ENCODE measurements at regions not wholly inside any gene's neighbourhood (a gene's known extent, or its start where the extent isn't known, plus 50 kb on each side); places are given as distances from the start of the nearest gene placed in this dataset.

DNA sequence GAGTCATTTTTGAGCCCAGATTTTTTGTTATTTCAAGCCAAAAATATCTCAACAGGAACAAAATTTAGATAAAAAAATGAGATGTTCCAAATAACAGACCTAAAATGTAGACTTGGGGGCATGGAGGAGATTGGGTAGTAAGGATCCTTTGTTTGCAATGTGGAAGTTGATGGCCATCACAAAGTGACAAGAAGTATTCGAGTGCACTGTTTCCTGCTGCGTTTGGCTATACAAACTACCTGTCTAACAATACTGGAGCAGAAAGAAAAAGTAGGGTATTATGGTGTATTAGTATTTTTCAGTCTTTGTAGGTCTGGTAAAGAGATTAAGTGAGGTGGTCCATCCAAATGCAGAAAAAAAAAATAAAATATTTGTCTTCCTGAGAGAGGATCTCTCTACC lies 284.2 kb downstream of the C3orf38 start:
- ChIA-PET POLR2A (no interaction called here), CTCF (no interaction called here)
- H3K4me1 ChIP-seq (ENCODE audit: control insufficient read depth, insufficient read depth, low read length) = no peaks in the 10 kb centered on the region
- H3K9me3 ChIP-seq (ENCODE audit: control insufficient read depth, insufficient read depth, low read depth, low read length) = no peaks in the 10 kb centered on the region
- H3K36me3 ChIP-seq (ENCODE audit: control insufficient read depth in 2 of 2, insufficient read depth in 1 of 2, low read length in 2 of 2) = no peaks in the 10 kb centered on the region
- H3K27ac ChIP-seq (ENCODE audit: extremely low read depth, low read depth, low read length) = no peak overlapping the region
- TF ChIP-seq, protein P1, sequence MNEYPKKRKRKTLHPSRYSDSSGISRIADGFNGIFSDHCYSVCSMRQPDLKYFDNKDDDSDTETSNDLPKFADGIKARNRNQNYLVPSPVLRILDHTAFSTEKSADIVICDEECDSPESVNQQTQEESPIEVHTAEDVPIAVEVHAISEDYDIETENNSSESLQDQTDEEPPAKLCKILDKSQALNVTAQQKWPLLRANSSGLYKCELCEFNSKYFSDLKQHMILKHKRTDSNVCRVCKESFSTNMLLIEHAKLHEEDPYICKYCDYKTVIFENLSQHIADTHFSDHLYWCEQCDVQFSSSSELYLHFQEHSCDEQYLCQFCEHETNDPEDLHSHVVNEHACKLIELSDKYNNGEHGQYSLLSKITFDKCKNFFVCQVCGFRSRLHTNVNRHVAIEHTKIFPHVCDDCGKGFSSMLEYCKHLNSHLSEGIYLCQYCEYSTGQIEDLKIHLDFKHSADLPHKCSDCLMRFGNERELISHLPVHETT (tag by site-specific recombination; IDR thresholded peaks at IDR 0.05) = no peak
- TF ChIP-seq, protein P2, sequence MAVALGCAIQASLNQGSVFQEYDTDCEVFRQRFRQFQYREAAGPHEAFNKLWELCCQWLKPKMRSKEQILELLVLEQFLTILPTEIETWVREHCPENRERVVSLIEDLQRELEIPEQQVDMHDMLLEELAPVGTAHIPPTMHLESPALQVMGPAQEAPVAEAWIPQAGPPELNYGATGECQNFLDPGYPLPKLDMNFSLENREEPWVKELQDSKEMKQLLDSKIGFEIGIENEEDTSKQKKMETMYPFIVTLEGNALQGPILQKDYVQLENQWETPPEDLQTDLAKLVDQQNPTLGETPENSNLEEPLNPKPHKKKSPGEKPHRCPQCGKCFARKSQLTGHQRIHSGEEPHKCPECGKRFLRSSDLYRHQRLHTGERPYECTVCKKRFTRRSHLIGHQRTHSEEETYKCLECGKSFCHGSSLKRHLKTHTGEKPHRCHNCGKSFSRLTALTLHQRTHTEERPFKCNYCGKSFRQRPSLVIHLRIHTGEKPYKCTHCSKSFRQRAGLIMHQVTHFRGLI (tag by site-specific recombination; IDR thresholded peaks at IDR 0.05) = no peak
- TF ChIP-seq ZNF585B (tag by site-specific recombination; IDR thresholded peaks at IDR 0.05) = no peak
- no peak for TF ChIP-seq FEZF1 (tag by site-specific recombination; IDR thresholded peaks at IDR 0.05)
- TF ChIP-seq MYNN (tag by site-specific recombination; IDR thresholded peaks at IDR 0.05; ENCODE audit: borderline replicate concordance) = no peak
- TF ChIP-seq MEIS1 (CRISPR knock-in tag; IDR thresholded peaks at IDR 0.05; ENCODE audit: borderline replicate concordance) = no peak
- TF ChIP-seq, protein P3, sequence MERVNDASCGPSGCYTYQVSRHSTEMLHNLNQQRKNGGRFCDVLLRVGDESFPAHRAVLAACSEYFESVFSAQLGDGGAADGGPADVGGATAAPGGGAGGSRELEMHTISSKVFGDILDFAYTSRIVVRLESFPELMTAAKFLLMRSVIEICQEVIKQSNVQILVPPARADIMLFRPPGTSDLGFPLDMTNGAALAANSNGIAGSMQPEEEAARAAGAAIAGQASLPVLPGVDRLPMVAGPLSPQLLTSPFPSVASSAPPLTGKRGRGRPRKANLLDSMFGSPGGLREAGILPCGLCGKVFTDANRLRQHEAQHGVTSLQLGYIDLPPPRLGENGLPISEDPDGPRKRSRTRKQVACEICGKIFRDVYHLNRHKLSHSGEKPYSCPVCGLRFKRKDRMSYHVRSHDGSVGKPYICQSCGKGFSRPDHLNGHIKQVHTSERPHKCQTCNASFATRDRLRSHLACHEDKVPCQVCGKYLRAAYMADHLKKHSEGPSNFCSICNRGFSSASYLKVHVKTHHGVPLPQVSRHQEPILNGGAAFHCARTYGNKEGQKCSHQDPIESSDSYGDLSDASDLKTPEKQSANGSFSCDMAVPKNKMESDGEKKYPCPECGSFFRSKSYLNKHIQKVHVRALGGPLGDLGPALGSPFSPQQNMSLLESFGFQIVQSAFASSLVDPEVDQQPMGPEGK (tag by site-specific recombination; IDR thresholded peaks at IDR 0.05) = no peak
- TF ChIP-seq, protein P4, sequence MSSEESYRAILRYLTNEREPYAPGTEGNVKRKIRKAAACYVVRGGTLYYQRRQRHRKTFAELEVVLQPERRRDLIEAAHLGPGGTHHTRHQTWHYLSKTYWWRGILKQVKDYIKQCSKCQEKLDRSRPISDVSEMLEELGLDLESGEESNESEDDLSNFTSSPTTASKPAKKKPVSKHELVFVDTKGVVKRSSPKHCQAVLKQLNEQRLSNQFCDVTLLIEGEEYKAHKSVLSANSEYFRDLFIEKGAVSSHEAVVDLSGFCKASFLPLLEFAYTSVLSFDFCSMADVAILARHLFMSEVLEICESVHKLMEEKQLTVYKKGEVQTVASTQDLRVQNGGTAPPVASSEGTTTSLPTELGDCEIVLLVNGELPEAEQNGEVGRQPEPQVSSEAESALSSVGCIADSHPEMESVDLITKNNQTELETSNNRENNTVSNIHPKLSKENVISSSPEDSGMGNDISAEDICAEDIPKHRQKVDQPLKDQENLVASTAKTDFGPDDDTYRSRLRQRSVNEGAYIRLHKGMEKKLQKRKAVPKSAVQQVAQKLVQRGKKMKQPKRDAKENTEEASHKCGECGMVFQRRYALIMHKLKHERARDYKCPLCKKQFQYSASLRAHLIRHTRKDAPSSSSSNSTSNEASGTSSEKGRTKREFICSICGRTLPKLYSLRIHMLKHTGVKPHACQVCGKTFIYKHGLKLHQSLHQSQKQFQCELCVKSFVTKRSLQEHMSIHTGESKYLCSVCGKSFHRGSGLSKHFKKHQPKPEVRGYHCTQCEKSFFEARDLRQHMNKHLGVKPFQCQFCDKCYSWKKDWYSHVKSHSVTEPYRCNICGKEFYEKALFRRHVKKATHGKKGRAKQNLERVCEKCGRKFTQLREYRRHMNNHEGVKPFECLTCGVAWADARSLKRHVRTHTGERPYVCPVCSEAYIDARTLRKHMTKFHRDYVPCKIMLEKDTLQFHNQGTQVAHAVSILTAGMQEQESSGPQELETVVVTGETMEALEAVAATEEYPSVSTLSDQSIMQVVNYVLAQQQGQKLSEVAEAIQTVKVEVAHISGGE (tag by site-specific recombination; conservative IDR thresholded peaks at IDR 0.05; ENCODE audit: low read depth) = no peak
- TF ChIP-seq GLI4 (tag by site-specific recombination; IDR thresholded peaks at IDR 0.05) = no peak
- no peak for TF ChIP-seq ZNF76 (tag by site-specific recombination; IDR thresholded peaks at IDR 0.05; ENCODE audit: borderline replicate concordance, low read depth)
- no peak for TF ChIP-seq ZSCAN23 (tag by site-specific recombination; IDR thresholded peaks at IDR 0.05)
- no peak for TF ChIP-seq SP3 (tag by site-specific recombination; IDR thresholded peaks at IDR 0.05)
- no peak for TF ChIP-seq ZNF248 (tag by site-specific recombination; IDR thresholded peaks at IDR 0.05)
- TF ChIP-seq KLF9 (tag by site-specific recombination; IDR thresholded peaks at IDR 0.05; ENCODE audit: low read depth) = no peak
- TF ChIP-seq KLF10 (tag by site-specific recombination; IDR thresholded peaks at IDR 0.05) = no peak
- no peak overlapping the region for H3K4me3 ChIP-seq (ENCODE audit: low read depth, low read length)

DNA sequence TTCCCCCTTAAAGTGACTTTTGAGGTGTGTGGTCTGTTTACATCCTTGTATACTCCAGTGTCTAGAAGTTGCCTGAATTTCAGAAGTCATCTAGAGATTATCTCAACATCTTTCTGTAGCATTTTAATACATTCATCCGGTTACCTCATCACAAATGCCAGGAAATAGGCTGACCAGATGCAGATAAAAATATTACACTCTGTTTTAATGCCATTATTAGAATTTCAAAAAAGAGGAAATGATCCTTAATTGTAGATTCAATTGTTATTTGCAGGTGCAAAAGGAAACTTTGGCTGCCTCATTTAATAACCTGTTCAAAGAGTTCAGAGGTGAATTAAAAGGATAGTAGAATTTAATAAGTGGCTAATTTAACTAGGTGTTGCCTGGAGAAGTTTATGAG lies 290.9 kb downstream of the C3orf38 start:
- CTCF ChIA-PET = no interaction called here
- no peak overlapping the region for H3K27ac ChIP-seq (ENCODE audit: extremely low read depth, low read depth, low read length)
- H3K36me3 ChIP-seq (ENCODE audit: control insufficient read depth in 2 of 2, insufficient read depth in 1 of 2, low read length in 2 of 2) = no peaks in the 10 kb centered on the region
- H3K4me3 ChIP-seq (ENCODE audit: low read depth, low read length) = no peak overlapping the region
- POLR2A ChIA-PET = no interaction called here
- H3K4me1 ChIP-seq (ENCODE audit: control insufficient read depth, insufficient read depth, low read length) = no peaks in the 10 kb centered on the region
- H3K9me3 ChIP-seq (ENCODE audit: control insufficient read depth, insufficient read depth, low read depth, low read length) = no peaks in the 10 kb centered on the region
- TF ChIP-seq, protein P5, sequence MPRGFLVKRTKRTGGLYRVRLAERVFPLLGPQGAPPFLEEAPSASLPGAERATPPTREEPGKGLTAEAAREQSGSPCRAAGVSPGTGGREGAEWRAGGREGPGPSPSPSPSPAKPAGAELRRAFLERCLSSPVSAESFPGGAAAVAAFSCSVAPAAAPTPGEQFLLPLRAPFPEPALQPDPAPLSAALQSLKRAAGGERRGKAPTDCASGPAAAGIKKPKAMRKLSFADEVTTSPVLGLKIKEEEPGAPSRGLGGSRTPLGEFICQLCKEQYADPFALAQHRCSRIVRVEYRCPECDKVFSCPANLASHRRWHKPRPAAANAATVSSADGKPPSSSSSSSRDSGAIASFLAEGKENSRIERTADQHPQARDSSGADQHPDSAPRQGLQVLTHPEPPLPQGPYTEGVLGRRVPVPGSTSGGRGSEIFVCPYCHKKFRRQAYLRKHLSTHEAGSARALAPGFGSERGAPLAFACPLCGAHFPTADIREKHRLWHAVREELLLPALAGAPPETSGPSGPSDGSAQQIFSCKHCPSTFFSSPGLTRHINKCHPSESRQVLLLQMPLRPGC (tag by site-specific recombination; IDR thresholded peaks at IDR 0.05) = no peak
- TF ChIP-seq ZNF19 (tag by site-specific recombination; IDR thresholded peaks at IDR 0.05; ENCODE audit: low read depth) (no peak), ZNF416 (tag by site-specific recombination; IDR thresholded peaks at IDR 0.05) (no peak), ZNF157 (tag by site-specific recombination; IDR thresholded peaks at IDR 0.05) (no peak), ZFP37 (tag by site-specific recombination; IDR thresholded peaks at IDR 0.05) (no peak)
- TF ChIP-seq, protein P6, sequence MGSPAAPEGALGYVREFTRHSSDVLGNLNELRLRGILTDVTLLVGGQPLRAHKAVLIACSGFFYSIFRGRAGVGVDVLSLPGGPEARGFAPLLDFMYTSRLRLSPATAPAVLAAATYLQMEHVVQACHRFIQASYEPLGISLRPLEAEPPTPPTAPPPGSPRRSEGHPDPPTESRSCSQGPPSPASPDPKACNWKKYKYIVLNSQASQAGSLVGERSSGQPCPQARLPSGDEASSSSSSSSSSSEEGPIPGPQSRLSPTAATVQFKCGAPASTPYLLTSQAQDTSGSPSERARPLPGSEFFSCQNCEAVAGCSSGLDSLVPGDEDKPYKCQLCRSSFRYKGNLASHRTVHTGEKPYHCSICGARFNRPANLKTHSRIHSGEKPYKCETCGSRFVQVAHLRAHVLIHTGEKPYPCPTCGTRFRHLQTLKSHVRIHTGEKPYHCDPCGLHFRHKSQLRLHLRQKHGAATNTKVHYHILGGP (tag by site-specific recombination; IDR thresholded peaks at IDR 0.05) = no peak
- TF ChIP-seq, protein P7, sequence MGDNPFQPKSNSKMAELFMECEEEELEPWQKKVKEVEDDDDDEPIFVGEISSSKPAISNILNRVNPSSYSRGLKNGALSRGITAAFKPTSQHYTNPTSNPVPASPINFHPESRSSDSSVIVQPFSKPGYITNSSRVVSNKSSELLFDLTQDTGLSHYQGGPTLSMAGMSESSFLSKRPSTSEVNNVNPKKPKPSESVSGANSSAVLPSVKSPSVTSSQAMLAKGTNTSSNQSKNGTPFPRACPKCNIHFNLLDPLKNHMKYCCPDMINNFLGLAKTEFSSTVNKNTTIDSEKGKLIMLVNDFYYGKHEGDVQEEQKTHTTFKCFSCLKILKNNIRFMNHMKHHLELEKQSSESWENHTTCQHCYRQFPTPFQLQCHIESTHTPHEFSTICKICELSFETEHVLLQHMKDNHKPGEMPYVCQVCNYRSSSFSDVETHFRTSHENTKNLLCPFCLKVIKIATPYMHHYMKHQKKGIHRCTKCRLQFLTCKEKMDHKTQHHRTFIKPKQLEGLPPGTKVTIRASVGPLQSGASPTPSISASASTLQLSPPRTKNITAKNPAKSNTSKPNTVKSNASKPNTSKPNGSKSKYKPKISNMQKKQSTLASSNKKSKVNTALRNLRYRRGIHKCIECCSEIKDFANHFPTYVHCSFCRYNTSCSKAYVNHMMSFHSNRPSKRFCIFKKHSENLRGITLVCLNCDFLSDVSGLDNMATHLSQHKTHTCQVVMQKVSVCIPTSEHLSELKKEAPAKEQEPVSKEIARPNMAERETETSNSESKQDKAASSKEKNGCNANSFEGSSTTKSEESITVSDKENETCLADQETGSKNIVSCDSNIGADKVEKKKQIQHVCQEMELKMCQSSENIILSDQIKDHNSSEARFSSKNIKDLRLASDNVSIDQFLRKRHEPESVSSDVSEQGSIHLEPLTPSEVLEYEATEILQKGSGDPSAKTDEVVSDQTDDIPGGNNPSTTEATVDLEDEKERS (tag by site-specific recombination; IDR thresholded peaks at IDR 0.05) = no peak

Data from HEK293 (cell line).